ENCODE measurements at regions not wholly inside any gene's neighbourhood (a gene's known extent, or its start where the extent isn't known, plus 50 kb on each side); places are given as distances from the start of the nearest gene placed in this dataset.

DNA sequence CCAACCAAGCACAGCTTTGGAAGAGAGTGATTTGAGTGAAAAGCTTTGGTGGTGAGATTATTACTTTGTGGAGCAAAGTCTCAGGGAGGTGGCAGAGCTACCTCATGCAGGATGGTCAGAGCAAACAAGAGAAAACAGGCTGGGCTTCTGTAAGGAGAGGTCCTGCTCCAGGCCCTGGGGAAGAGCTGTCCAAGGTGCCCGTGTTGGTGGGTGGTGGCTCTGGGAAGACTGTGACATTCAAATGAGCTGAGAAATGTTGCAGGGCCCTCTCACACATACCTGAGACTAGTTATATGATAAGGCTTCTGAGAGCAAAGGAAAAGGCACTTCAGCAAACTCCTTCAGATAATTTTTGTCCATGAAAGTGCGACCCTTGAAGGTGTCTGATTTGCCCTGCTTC is 205.5 kb upstream of the SOX21 start:
- H3K27me3 ChIP-seq (ENCODE audit: control insufficient read depth in 3 of 3, insufficient read depth in 3 of 3, low read length in 3 of 3) = no peaks in the 10 kb centered on the region
- no peak overlapping the region for H3K4me3 ChIP-seq (ENCODE audit: low read length in 3 of 3)
- H3K36me3 ChIP-seq (ENCODE audit: control insufficient read depth in 3 of 3, insufficient read depth in 3 of 3, low read length in 3 of 3) = no peaks in the 10 kb centered on the region
- no peak overlapping the region for H3K9ac ChIP-seq (ENCODE audit: low read depth in 1 of 3, low read length in 3 of 3)
- H3K9me3 ChIP-seq (ENCODE audit: control insufficient read depth in 3 of 3, low read length in 3 of 3) = no peaks in the 10 kb centered on the region
- no peak overlapping the region for H3K27ac ChIP-seq (ENCODE audit: low read depth, low read length)
- H3K4me1 ChIP-seq (ENCODE audit: control insufficient read depth in 3 of 3, insufficient read depth in 3 of 3, low read length in 3 of 3) = no peaks in the 10 kb centered on the region

DNA sequence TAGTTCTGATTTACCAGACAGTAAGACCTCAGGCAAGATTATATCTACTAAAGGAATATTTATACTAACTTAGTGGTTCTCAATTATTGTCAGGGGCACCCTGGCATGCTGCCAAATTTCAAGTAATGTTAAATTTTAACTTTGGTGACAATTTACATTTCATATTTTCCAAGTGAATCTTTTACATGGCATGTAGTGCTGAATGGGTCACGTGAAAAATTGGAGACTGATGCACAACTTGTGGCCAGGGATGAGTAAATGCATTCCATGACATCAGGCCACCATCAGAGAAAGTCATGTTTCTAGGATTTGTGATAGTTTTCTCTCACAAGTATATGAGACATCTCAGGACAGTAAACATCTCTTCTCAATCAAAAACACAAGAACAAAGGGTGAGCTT is 202.6 kb upstream of the SOX21 start:
- no peak overlapping the region for H3K27ac ChIP-seq (ENCODE audit: low read depth, low read length)
- no peaks in the 10 kb centered on the region for H3K27me3 ChIP-seq (ENCODE audit: control insufficient read depth in 3 of 3, insufficient read depth in 3 of 3, low read length in 3 of 3)
- H3K4me3 ChIP-seq (ENCODE audit: low read length in 3 of 3) = no peak overlapping the region
- no peak overlapping the region for H3K9ac ChIP-seq (ENCODE audit: low read depth in 1 of 3, low read length in 3 of 3)
- H3K36me3 ChIP-seq (ENCODE audit: control insufficient read depth in 3 of 3, insufficient read depth in 3 of 3, low read length in 3 of 3) = no peaks in the 10 kb centered on the region
- H3K4me1 ChIP-seq (ENCODE audit: control insufficient read depth in 3 of 3, insufficient read depth in 3 of 3, low read length in 3 of 3) = no peaks in the 10 kb centered on the region
- no peaks in the 10 kb centered on the region for H3K9me3 ChIP-seq (ENCODE audit: control insufficient read depth in 3 of 3, low read length in 3 of 3)

DNA sequence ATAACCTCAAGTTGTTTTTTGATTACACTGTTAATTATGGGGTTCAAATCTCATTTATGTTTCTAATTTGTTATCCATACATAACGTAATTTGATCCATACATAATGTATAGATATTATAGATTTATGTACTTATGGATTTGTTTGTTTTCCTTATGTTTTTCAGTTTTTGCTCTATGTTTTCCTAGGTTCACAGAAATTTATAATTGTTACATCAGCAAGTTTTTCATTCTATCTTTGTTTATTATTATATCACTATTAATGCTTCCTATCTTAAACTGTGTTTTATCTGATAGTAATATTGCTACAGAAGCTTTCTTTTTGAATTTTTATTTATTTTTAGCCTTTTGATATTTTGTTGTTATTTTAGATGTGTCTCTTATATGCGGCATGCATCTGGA is 194.3 kb upstream of the SOX21 start:
- Histone ChIP-seq H3K9ac (ENCODE audit: low read depth in 1 of 3, low read length in 3 of 3) (no peak overlapping the region), H3K27me3 (ENCODE audit: control insufficient read depth in 3 of 3, insufficient read depth in 3 of 3, low read length in 3 of 3) (no peaks in the 10 kb centered on the region), H3K36me3 (ENCODE audit: control insufficient read depth in 3 of 3, insufficient read depth in 3 of 3, low read length in 3 of 3) (no peaks in the 10 kb centered on the region), H3K4me1 (ENCODE audit: control insufficient read depth in 3 of 3, insufficient read depth in 3 of 3, low read length in 3 of 3) (no peaks in the 10 kb centered on the region), H3K9me3 (ENCODE audit: control insufficient read depth in 3 of 3, low read length in 3 of 3) (no peaks in the 10 kb centered on the region), H3K4me3 (ENCODE audit: low read length in 3 of 3) (no peak overlapping the region), H3K27ac (ENCODE audit: low read depth, low read length) (no peak overlapping the region)

DNA sequence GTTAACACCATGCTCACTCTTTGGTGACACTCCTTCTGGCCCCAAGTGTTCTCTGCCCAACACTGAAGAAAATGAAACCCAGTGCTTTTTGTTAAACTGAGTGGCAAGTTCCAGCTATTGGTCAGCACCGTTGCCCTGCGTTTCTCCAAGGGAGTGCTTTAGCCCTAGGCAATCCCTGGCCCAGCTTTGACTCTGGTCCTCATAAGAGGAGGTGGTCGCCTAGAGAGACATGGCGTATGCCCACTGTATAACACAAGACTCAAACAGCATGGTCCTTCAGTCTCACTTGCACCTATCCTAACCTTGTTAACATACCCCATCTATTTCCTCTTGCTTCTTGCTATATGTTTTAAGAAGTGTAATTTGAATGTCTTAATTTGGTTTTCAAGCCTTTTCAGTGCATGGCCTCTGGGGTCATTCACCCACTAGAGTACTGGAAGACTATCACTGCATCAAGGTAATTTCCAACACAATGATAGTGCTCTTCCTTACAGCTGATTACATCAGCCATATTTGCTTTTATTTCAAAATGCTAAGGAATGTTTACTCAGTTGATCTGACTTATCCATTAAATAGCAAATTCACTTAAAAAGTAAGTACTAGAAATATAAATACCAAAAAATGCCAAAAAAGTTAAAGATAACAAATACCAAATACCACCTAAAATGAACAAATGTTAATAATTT is 190.5 kb upstream of the SOX21 start:
- no peak overlapping the region for H3K9ac ChIP-seq (ENCODE audit: low read depth in 1 of 3, low read length in 3 of 3)
- no peaks in the 10 kb centered on the region for H3K36me3 ChIP-seq (ENCODE audit: control insufficient read depth in 3 of 3, insufficient read depth in 3 of 3, low read length in 3 of 3)
- H3K27ac ChIP-seq (ENCODE audit: low read depth, low read length) = no peak overlapping the region
- H3K4me1 ChIP-seq (ENCODE audit: control insufficient read depth in 3 of 3, insufficient read depth in 3 of 3, low read length in 3 of 3) = no peaks in the 10 kb centered on the region
- no peaks in the 10 kb centered on the region for H3K27me3 ChIP-seq (ENCODE audit: control insufficient read depth in 3 of 3, insufficient read depth in 3 of 3, low read length in 3 of 3)
- H3K9me3 ChIP-seq (ENCODE audit: control insufficient read depth in 3 of 3, low read length in 3 of 3) = no peaks in the 10 kb centered on the region
- no peak overlapping the region for H3K4me3 ChIP-seq (ENCODE audit: low read length in 3 of 3)

DNA sequence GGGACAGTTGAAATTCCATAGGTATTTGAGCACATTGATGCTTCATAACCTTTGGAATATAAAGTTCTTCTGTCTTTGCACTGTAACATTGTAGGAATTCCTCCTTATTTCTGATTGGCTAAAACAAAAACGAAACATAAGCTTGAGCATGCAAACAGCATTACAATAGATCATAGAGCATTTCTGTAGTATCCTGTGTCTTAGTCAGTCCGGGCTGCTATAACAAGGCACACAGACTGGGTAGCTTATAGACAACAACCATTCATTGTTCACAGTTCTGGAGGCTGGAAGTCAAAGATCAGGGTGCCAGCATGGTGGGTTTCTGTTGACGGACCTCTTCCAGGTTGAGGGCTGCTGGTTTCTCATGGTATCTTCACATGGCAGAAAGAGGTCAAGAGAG is 188.7 kb upstream of the SOX21 start:
- H3K36me3 ChIP-seq (ENCODE audit: control insufficient read depth in 3 of 3, insufficient read depth in 3 of 3, low read length in 3 of 3) = no peaks in the 10 kb centered on the region
- no peak overlapping the region for H3K4me3 ChIP-seq (ENCODE audit: low read length in 3 of 3)
- H3K9me3 ChIP-seq (ENCODE audit: control insufficient read depth in 3 of 3, low read length in 3 of 3) = no peaks in the 10 kb centered on the region

DNA sequence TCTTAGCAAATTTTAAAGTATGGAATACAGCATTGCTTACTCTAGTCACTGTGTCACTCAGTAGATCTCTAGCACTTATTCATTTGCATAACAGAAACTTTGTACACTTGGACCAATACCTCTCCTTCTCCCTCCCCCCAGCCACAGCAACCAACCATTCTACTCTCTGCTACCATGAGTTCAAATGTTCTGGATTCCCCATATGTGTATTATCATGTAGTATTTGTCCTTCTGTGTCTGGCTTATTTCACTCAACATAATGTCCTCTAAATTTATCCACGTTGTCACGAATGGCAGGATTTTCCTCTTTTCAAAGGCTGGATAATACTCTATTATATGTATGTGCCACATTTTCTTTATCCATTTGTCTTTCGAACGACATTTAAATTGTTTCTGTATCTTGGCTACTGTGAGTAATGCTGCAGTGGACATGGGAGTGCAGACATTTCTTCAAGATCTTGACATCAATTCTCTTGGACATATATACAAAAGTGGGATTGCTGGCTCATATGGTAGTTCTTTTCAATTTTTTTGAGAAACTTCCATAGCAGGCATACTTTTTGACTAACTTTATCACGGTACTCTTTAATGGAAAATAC is 184.5 kb upstream of the SOX21 start:
- H3K9me3 ChIP-seq (ENCODE audit: control insufficient read depth in 3 of 3, low read length in 3 of 3) = no peaks in the 10 kb centered on the region
- no peaks in the 10 kb centered on the region for H3K27me3 ChIP-seq (ENCODE audit: control insufficient read depth in 3 of 3, insufficient read depth in 3 of 3, low read length in 3 of 3)
- no peak overlapping the region for H3K4me3 ChIP-seq (ENCODE audit: low read length in 3 of 3)
- no peak overlapping the region for H3K9ac ChIP-seq (ENCODE audit: low read depth in 1 of 3, low read length in 3 of 3)
- H3K4me1 ChIP-seq (ENCODE audit: control insufficient read depth in 3 of 3, insufficient read depth in 3 of 3, low read length in 3 of 3) = no peaks in the 10 kb centered on the region
- H3K27ac ChIP-seq (ENCODE audit: low read depth, low read length) = no peak overlapping the region
- no peaks in the 10 kb centered on the region for H3K36me3 ChIP-seq (ENCODE audit: control insufficient read depth in 3 of 3, insufficient read depth in 3 of 3, low read length in 3 of 3)

More for the DNA sequence above, 188.7 kb upstream of the SOX21 start:
- Histone ChIP-seq H3K27me3 (ENCODE audit: control insufficient read depth in 3 of 3, insufficient read depth in 3 of 3, low read length in 3 of 3) (no peaks in the 10 kb centered on the region), H3K9ac (ENCODE audit: low read depth in 1 of 3, low read length in 3 of 3) (no peak overlapping the region), H3K4me1 (ENCODE audit: control insufficient read depth in 3 of 3, insufficient read depth in 3 of 3, low read length in 3 of 3) (no peaks in the 10 kb centered on the region), H3K27ac (ENCODE audit: low read depth, low read length) (no peak overlapping the region)

DNA sequence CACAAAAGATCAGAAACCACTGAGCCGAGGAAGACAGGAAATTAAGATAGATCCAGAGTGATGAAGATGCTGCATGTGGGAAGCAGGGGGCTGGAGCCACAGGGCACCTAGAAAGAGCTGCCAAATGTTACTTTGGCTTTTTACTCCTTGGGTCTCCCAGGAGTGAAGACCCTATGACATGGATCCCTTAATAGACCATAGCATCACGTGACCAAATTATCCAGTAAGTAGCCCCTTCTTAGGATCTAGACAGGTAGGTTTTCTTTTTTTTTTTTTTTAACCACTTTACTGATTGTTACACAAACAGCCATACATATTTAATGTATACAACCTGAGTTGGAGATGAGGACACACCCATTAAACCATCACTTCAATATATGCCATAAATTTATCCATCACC is 183.9 kb upstream of the SOX21 start:
- H3K27me3 ChIP-seq (ENCODE audit: control insufficient read depth in 3 of 3, insufficient read depth in 3 of 3, low read length in 3 of 3) = no peaks in the 10 kb centered on the region
- no peak overlapping the region for H3K27ac ChIP-seq (ENCODE audit: low read depth, low read length)
- no peaks in the 10 kb centered on the region for H3K9me3 ChIP-seq (ENCODE audit: control insufficient read depth in 3 of 3, low read length in 3 of 3)
- H3K4me1 ChIP-seq (ENCODE audit: control insufficient read depth in 3 of 3, insufficient read depth in 3 of 3, low read length in 3 of 3) = no peaks in the 10 kb centered on the region
- H3K9ac ChIP-seq (ENCODE audit: low read depth in 1 of 3, low read length in 3 of 3) = no peak overlapping the region
- no peaks in the 10 kb centered on the region for H3K36me3 ChIP-seq (ENCODE audit: control insufficient read depth in 3 of 3, insufficient read depth in 3 of 3, low read length in 3 of 3)
- H3K4me3 ChIP-seq (ENCODE audit: low read length in 3 of 3) = no peak overlapping the region

DNA sequence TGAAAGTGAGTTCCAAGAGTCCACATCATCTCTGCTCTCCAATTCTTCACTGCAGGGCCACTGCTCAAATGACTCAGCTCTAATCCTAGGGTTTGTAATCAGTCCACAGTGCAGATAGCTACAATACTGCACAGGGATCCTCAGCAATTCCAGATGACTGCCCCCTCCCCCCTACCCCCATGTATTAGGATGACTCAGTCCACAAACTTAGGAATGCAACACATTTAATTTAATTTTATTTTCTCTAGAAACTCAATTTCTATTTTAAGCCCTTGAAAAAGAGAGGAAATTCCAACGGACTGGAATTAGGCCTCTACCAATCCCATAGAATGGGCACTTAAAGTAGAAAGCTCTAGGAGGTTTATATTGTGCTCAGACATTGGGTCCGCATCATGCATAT is 173.8 kb upstream of the SOX21 start:
- Histone ChIP-seq H3K27ac (ENCODE audit: low read depth, low read length) (no peak overlapping the region), H3K27me3 (ENCODE audit: control insufficient read depth in 3 of 3, insufficient read depth in 3 of 3, low read length in 3 of 3) (peaks cover 0 to under 1% (median 0%) of the 10 kb centered on the region in 3 donors), H3K9me3 (ENCODE audit: control insufficient read depth in 3 of 3, low read length in 3 of 3) (no peaks in the 10 kb centered on the region)

DNA sequence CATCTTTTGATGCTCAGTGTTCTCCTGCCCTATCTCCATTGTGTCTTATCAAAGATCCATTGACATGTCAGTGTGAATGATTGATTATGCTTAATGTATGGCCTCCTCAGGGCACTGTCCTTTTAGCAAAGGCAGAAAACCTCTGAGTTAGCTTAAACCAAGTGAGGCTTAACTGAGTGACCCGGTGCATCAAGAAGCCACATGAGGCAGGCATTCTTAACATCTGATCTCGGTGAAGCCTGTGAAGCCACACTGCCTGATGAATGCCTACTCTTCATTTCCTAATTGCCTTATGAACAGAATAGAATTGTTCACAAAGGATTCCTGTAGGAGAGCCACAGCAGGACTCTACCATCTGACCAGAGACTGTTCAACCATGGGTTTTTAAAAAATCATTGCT is 168.1 kb upstream of the SOX21 start:
- Histone ChIP-seq H3K4me1 (ENCODE audit: control insufficient read depth in 3 of 3, insufficient read depth in 3 of 3, low read length in 3 of 3) (no peaks in the 10 kb centered on the region), H3K9ac (ENCODE audit: low read depth in 1 of 3, low read length in 3 of 3) (no peak overlapping the region), H3K27ac (ENCODE audit: low read depth, low read length) (no peak overlapping the region), H3K36me3 (ENCODE audit: control insufficient read depth in 3 of 3, insufficient read depth in 3 of 3, low read length in 3 of 3) (no peaks in the 10 kb centered on the region), H3K9me3 (ENCODE audit: control insufficient read depth in 3 of 3, low read length in 3 of 3) (no peaks in the 10 kb centered on the region), H3K4me3 (ENCODE audit: low read length in 3 of 3) (no peak overlapping the region), H3K27me3 (ENCODE audit: control insufficient read depth in 3 of 3, insufficient read depth in 3 of 3, low read length in 3 of 3) (peaks cover 0 to 4% (median 0%) of the 10 kb centered on the region in 3 donors)

More for the DNA sequence above, 173.8 kb upstream of the SOX21 start:
- Histone ChIP-seq H3K36me3 (ENCODE audit: control insufficient read depth in 3 of 3, insufficient read depth in 3 of 3, low read length in 3 of 3) (no peaks in the 10 kb centered on the region), H3K4me1 (ENCODE audit: control insufficient read depth in 3 of 3, insufficient read depth in 3 of 3, low read length in 3 of 3) (no peaks in the 10 kb centered on the region), H3K9ac (ENCODE audit: low read depth in 1 of 3, low read length in 3 of 3) (no peak overlapping the region), H3K4me3 (ENCODE audit: low read length in 3 of 3) (no peak overlapping the region)

DNA sequence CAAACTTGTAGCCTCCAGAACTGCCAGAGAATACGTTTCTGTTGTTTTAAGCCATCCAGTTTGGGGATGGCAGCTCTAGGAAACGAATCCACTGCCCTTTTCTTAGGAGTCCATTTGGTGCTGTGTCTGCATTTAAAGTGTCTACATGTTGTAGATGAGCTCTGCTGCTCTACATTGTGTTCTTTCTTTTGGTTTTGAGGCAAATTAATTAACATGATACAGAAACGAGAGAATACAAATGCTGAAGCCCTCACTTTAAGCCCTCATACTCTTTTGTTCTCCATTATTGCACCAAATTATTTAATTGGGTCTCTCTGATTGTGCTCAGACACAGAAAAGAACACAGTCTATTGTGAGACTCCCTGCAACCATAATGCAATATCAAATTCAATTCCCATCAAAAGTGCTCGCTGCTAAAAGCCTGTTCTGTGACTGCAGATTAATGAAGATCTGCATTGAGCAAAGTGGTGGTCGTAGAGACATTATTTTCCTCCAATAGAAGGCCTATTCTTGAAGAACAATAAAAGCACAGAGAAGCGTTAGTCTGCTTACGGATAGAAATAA is 166.3 kb upstream of the SOX21 start:
- no peaks in the 10 kb centered on the region for H3K9me3 ChIP-seq (ENCODE audit: control insufficient read depth in 3 of 3, low read length in 3 of 3)
- H3K36me3 ChIP-seq (ENCODE audit: control insufficient read depth in 3 of 3, insufficient read depth in 3 of 3, low read length in 3 of 3) = no peaks in the 10 kb centered on the region
- H3K27ac ChIP-seq (ENCODE audit: low read depth, low read length) = no peak overlapping the region
- H3K4me3 ChIP-seq (ENCODE audit: low read length in 3 of 3) = no peak overlapping the region
- H3K4me1 ChIP-seq (ENCODE audit: control insufficient read depth in 3 of 3, insufficient read depth in 3 of 3, low read length in 3 of 3) = no peaks in the 10 kb centered on the region
- no peak overlapping the region for H3K9ac ChIP-seq (ENCODE audit: low read depth in 1 of 3, low read length in 3 of 3)
- peaks cover 0 to 4% (median 0%) of the 10 kb centered on the region in 3 donors for H3K27me3 ChIP-seq (ENCODE audit: control insufficient read depth in 3 of 3, insufficient read depth in 3 of 3, low read length in 3 of 3)

Data from skeletal muscle tissue (tissue), 3 donors.